GM04503 (cell line): ENCODE measurements at regions not wholly inside any gene's neighbourhood (a gene's known extent, or its start where the extent isn't known, plus 50 kb on each side); places are given as distances from the start of the nearest gene placed in this dataset.

ENCODE experiments used
- DNase-seq: peaks from one replicate; pipeline ENCODE4 v3.0.0-alpha.2; 2012; ENCODE audit warnings: low read depth

- no peak for DNase-seq
These were observed 409.8 kb downstream of the PLCL1 start for GRCh38 chr2:198214114-198214596.

DNA sequence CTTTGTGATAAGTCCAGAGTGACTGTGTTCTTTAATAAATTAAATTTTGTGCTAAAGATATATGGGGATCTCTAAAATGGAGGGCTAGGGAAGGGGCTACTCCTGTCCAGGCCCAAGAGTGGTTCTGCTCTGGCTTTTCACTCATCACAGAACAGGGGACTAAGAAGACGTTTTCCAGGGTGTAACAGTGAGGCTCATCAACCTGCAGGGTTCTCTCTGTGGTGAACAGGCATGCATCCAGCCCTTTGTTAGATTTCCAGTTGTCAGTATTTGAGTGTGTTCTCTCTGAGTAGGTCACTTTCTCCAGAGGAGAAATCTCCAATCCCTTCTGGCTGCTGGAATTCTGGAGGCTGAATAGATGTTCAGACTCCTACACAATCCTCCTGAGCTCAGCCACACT, 408.9 kb downstream of the PLCL1 start:
- no peak for DNase-seq

GRCh38 chr2:198211706-198212105, 407.3 kb downstream of the PLCL1 start:
- DNase-seq = no peak

DNA sequence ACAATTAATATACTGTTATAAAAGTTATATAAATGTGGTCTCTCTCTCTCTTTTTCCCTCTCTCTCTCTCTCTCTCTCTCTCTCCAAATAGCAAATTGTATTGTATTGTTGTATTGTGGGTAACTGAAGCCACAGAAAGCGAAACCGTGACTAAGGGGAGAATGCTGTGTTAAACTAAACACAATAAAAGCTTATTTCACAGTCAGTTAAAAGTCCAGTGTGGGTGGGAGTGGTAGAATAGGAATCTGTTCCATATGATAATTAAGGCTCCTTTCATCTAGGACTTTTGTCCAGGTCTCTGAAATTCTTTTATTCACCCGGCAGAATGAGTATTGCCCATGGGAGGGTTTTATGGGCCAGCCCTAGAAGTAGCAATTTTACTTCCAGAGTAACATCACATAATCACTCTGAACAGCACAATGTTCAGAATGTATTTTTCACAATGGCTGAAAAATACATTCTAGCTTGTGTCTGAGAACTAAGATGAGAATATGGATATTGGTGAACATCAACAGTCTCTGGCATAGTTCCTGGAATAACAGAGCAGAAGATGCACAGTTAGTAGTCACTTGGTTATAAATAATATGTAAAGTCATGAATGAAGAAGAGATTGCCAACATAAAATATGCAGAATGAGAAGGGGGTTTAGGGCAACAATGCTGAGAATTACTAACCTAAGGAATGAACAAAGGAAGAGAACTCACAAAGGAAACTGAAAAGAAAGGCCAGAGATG, 399.1 kb downstream of the PLCL1 start:
- no peak for DNase-seq
